ENCODE measurements at regions not wholly inside any gene's neighbourhood (a gene's known extent, or its start where the extent isn't known, plus 50 kb on each side); places are given as distances from the start of the nearest gene placed in this dataset.
"Not testable (repeated sequence)": the region's sequence is repeated elsewhere in the genome, so short reads cannot be mapped to it uniquely, and the experiment has no call there.

GRCh38 chr9:13032585-13032984 lies 246.9 kb downstream of the MPDZ start:
- WGBS, 4 donors: 89 to 97% (median 95%) methylated on average over 8 of the region's 8 CpGs

GRCh38 chr9:13033959-13034693 lies 245.4 kb downstream of the MPDZ start:
- 14 to 15% (median 14%) methylated on average over 18 to 19 of the region's 19 CpGs for WGBS, 4 donors
- no peaks in the 10 kb centered on the region for H3K27me3 ChIP-seq
- H3K4me3 ChIP-seq: peak overlapping the region in 1 of 4 donors; percentile 26
- H3K9me3 ChIP-seq (replicated peaks in 1 of 3): no peaks in the 10 kb centered on the region
- intact Hi-C loops (cut with DNase I): loop anchor here in 1 of 2 donors (5.0 kb wide), 1 partner anchor 58 kb away; no protein-coding TSS in a partner anchor
- DNase-seq: peak; percentile 27 to 81 (median 61)
- TF ChIP-seq, protein P1, sequence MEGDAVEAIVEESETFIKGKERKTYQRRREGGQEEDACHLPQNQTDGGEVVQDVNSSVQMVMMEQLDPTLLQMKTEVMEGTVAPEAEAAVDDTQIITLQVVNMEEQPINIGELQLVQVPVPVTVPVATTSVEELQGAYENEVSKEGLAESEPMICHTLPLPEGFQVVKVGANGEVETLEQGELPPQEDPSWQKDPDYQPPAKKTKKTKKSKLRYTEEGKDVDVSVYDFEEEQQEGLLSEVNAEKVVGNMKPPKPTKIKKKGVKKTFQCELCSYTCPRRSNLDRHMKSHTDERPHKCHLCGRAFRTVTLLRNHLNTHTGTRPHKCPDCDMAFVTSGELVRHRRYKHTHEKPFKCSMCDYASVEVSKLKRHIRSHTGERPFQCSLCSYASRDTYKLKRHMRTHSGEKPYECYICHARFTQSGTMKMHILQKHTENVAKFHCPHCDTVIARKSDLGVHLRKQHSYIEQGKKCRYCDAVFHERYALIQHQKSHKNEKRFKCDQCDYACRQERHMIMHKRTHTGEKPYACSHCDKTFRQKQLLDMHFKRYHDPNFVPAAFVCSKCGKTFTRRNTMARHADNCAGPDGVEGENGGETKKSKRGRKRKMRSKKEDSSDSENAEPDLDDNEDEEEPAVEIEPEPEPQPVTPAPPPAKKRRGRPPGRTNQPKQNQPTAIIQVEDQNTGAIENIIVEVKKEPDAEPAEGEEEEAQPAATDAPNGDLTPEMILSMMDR (IDR thresholded peaks at IDR 0.05): peak; percentile 45 to 81 (median 71)
- TF ChIP-seq POLR2A (IDR thresholded peaks at IDR 0.05): no peak
- H3K36me3 ChIP-seq (replicated peaks in 1 of 2): no peaks in the 10 kb centered on the region
- H3K4me1 ChIP-seq (replicated peaks in 1 of 2): no peaks in the 10 kb centered on the region
- H3K27ac ChIP-seq: no peak overlapping the region

More at GRCh38 chr9:13032585-13032984, 246.9 kb downstream of the MPDZ start:
- intact Hi-C loops (cut with DNase I): loop anchor here in 1 of 2 donors (5.0 kb wide), 1 partner anchor 60 kb away; no protein-coding TSS in a partner anchor
- DNase-seq: no peak
- no peak overlapping the region for H3K4me3 ChIP-seq
- no peaks in the 10 kb centered on the region for H3K27me3 ChIP-seq
- no peaks in the 10 kb centered on the region for H3K9me3 ChIP-seq (replicated peaks in 1 of 3)
- TF ChIP-seq POLR2A (IDR thresholded peaks at IDR 0.05): no peak
- TF ChIP-seq, protein P1 (IDR thresholded peaks at IDR 0.05): no peak
- no peaks in the 10 kb centered on the region for H3K36me3 ChIP-seq (replicated peaks in 1 of 2)
- H3K4me1 ChIP-seq (replicated peaks in 1 of 2): no peaks in the 10 kb centered on the region
- no peak overlapping the region for H3K27ac ChIP-seq

DNA sequence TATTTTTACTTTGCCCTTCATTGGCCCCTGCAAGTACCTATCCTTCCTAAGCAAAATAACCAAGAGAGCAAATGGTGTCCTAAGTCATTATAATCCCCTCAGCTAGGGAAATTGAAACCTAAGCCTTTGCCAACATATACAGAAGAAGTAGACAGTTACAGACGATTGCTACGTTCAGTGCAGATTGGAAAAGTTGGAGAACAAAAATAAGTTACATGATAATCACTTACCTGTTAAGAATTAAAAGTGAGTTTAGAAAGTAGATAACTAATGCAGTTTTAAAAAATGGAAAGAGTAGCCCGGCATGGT lies 244.8 kb downstream of the MPDZ start:
- H3K27ac ChIP-seq: no peak overlapping the region
- peak overlapping the region in 1 of 4 donors; percentile 26 for H3K4me3 ChIP-seq
- no peaks in the 10 kb centered on the region for H3K4me1 ChIP-seq (replicated peaks in 1 of 2)
- H3K27me3 ChIP-seq: no peaks in the 10 kb centered on the region
- no peaks in the 10 kb centered on the region for H3K9me3 ChIP-seq (replicated peaks in 1 of 3)
- no peaks in the 10 kb centered on the region for H3K36me3 ChIP-seq (replicated peaks in 1 of 2)
- TF ChIP-seq POLR2A (IDR thresholded peaks at IDR 0.05): no peak
- TF ChIP-seq, protein P1 (IDR thresholded peaks at IDR 0.05): no peak
- intact Hi-C loops (cut with DNase I): loop anchor here in 1 of 2 donors (5.0 kb wide), 1 partner anchor 58 kb away; no protein-coding TSS in a partner anchor
- DNase-seq: no peak
- 29 to 38% (median 36%) methylated on average over 3 of the region's 3 CpGs for WGBS, 4 donors

DNA sequence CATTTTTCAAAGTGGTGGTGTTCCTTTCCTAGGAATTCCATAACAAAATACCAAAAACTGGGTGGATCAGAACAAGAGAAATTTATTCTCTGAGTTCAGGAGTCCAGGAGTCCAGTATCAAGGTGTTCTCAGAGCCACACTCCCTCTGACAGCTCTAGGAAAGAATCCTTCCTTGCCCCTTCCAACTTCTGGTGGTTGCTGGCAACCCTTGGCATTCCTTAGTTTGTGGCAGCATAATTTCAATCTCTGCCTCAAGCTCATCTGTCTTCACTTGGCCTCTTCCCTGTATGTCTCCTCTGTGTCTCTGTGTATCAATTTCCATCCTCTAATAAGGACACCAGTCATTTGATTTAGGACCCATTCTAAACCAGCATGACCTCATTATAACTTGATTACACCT lies 243.7 kb downstream of the MPDZ start:
- Histone ChIP-seq H3K27me3 (no peaks in the 10 kb centered on the region), H3K4me1 (replicated peaks in 1 of 2) (no peaks in the 10 kb centered on the region), H3K36me3 (replicated peaks in 1 of 2) (no peaks in the 10 kb centered on the region), H3K4me3 (no peak overlapping the region), H3K9me3 (replicated peaks in 1 of 3) (no peaks in the 10 kb centered on the region), H3K27ac (no peak overlapping the region)
- no peak for DNase-seq
- intact Hi-C loops (cut with DNase I): no loop called here
- no peak for TF ChIP-seq POLR2A (IDR thresholded peaks at IDR 0.05)
- TF ChIP-seq, protein P1 (IDR thresholded peaks at IDR 0.05): no peak

- H3K27ac ChIP-seq; H3K36me3 ChIP-seq (replicated peaks in 1 of 2); H3K4me3 ChIP-seq; H3K9me3 ChIP-seq (replicated peaks in 1 of 3); intact Hi-C loops (cut with DNase I); DNase-seq; H3K27me3 ChIP-seq; H3K4me1 ChIP-seq (replicated peaks in 1 of 2): not testable (repeated sequence)
- WGBS, 4 donors: 86 to 91% (median 89%) methylated on average over 21 to 26 of the region's 27 CpGs
Observed at GRCh38 chr9:13037808-13038207, 241.7 kb downstream of the MPDZ start.

All from adrenal gland (tissue), 9 donors.